ENCODE measurements at regions not wholly inside any gene's neighbourhood (a gene's known extent, or its start where the extent isn't known, plus 50 kb on each side); places are given as distances from the start of the nearest gene placed in this dataset.

GRCh38 chr6:105825210-105825609 lies 260.9 kb upstream of the PRDM1 start:
- Histone ChIP-seq H3K27me3 (ENCODE audit: control insufficient read depth in 3 of 3, insufficient read depth in 3 of 3, low read length in 2 of 3) (no peaks in the 10 kb centered on the region), H3K9me3 (ENCODE audit: control insufficient read depth in 4 of 4, insufficient read depth in 3 of 4, low read length in 3 of 4) (peaks cover 0 to 3% (median 1%) of the 10 kb centered on the region in 4 donors), H3K36me3 (ENCODE audit: control insufficient read depth in 4 of 4, insufficient read depth in 4 of 4, low read length in 4 of 4) (no peaks in the 10 kb centered on the region), H3K9ac (ENCODE audit: insufficient read depth in 1 of 2, low read length in 2 of 2) (no peak overlapping the region), H3K4me3 (no peak overlapping the region), H3K27ac (ENCODE audit: low read depth in 1 of 2, low read length in 1 of 2) (no peak overlapping the region), H3K4me1 (ENCODE audit: control insufficient read depth in 5 of 5, insufficient read depth in 5 of 5, low read length in 5 of 5) (peaks cover 0 to 4% (median 0%) of the 10 kb centered on the region in 5 donors)
- 70 to 83% methylated on average over 1 of the region's 1 CpG for WGBS, 2 donors
- TF ChIP-seq CTCF (IDR thresholded peaks at IDR 0.05; ENCODE audit: control extremely low read depth, extremely low read depth) = no peak
- DNase-seq (no peak), ATAC-seq (ENCODE audit: insufficient read depth, low FRiP score) (no peak)

- Histone ChIP-seq H3K27me3 (ENCODE audit: control insufficient read depth in 3 of 3, insufficient read depth in 3 of 3, low read length in 2 of 3) (no peaks in the 10 kb centered on the region), H3K36me3 (ENCODE audit: control insufficient read depth in 4 of 4, insufficient read depth in 4 of 4, low read length in 4 of 4) (no peaks in the 10 kb centered on the region), H3K4me1 (ENCODE audit: control insufficient read depth in 5 of 5, insufficient read depth in 5 of 5, low read length in 5 of 5) (peaks cover 0 to 4% (median 0%) of the 10 kb centered on the region in 5 donors), H3K9me3 (ENCODE audit: control insufficient read depth in 4 of 4, insufficient read depth in 3 of 4, low read length in 3 of 4) (peaks cover 0 to 3% (median 1%) of the 10 kb centered on the region in 4 donors), H3K9ac (ENCODE audit: insufficient read depth in 1 of 2, low read length in 2 of 2) (no peak overlapping the region), H3K4me3 (no peak overlapping the region), H3K27ac (ENCODE audit: low read depth in 1 of 2, low read length in 1 of 2) (no peak overlapping the region)
- WGBS, 2 donors = 37 to 79% methylated on average over 1 of the region's 1 CpG
- ATAC-seq (ENCODE audit: insufficient read depth, low FRiP score) = no peak
- DNase-seq = no peak
- no peak for TF ChIP-seq CTCF (IDR thresholded peaks at IDR 0.05; ENCODE audit: control extremely low read depth, extremely low read depth)
These were observed 261.4 kb upstream of the PRDM1 start for GRCh38 chr6:105824732-105825131.

- Histone ChIP-seq H3K4me3 (no peak overlapping the region), H3K4me1 (ENCODE audit: control insufficient read depth in 5 of 5, insufficient read depth in 5 of 5, low read length in 5 of 5) (peaks cover 0 to 4% (median 0%) of the 10 kb centered on the region in 5 donors), H3K36me3 (ENCODE audit: control insufficient read depth in 4 of 4, insufficient read depth in 4 of 4, low read length in 4 of 4) (no peaks in the 10 kb centered on the region), H3K27me3 (ENCODE audit: control insufficient read depth in 3 of 3, insufficient read depth in 3 of 3, low read length in 2 of 3) (peaks cover 0 to 3% (median 0%) of the 10 kb centered on the region in 3 donors), H3K27ac (ENCODE audit: low read depth in 1 of 2, low read length in 1 of 2) (no peak overlapping the region), H3K9me3 (ENCODE audit: control insufficient read depth in 4 of 4, insufficient read depth in 3 of 4, low read length in 3 of 4) (peaks cover 0 to 3% (median 1%) of the 10 kb centered on the region in 4 donors), H3K9ac (ENCODE audit: insufficient read depth in 1 of 2, low read length in 2 of 2) (no peak overlapping the region)
- no peak for DNase-seq
- WGBS, 2 donors = 89 to 96% methylated on average over 1 of the region's 1 CpG
- TF ChIP-seq CTCF (IDR thresholded peaks at IDR 0.05; ENCODE audit: control extremely low read depth, extremely low read depth) = no peak
- ATAC-seq (ENCODE audit: insufficient read depth, low FRiP score) = no peak
These were observed 264.4 kb upstream of the PRDM1 start for GRCh38 chr6:105821777-105822176.

GRCh38 chr6:105821027-105821426 lies 265.1 kb upstream of the PRDM1 start:
- DNase-seq = no peak

More at GRCh38 chr6:105821027-105821426, 265.1 kb upstream of the PRDM1 start:
- Histone ChIP-seq H3K27me3 (ENCODE audit: control insufficient read depth in 3 of 3, insufficient read depth in 3 of 3, low read length in 2 of 3) (peaks cover 0 to 11% (median 0%) of the 10 kb centered on the region in 3 donors), H3K9me3 (ENCODE audit: control insufficient read depth in 4 of 4, insufficient read depth in 3 of 4, low read length in 3 of 4) (peaks cover 0 to 3% (median 1%) of the 10 kb centered on the region in 4 donors), H3K4me1 (ENCODE audit: control insufficient read depth in 5 of 5, insufficient read depth in 5 of 5, low read length in 5 of 5) (peaks cover 0 to 4% (median 0%) of the 10 kb centered on the region in 5 donors), H3K9ac (ENCODE audit: insufficient read depth in 1 of 2, low read length in 2 of 2) (no peak overlapping the region), H3K36me3 (ENCODE audit: control insufficient read depth in 4 of 4, insufficient read depth in 4 of 4, low read length in 4 of 4) (no peaks in the 10 kb centered on the region), H3K4me3 (no peak overlapping the region), H3K27ac (ENCODE audit: low read depth in 1 of 2, low read length in 1 of 2) (no peak overlapping the region)
- TF ChIP-seq CTCF (IDR thresholded peaks at IDR 0.05; ENCODE audit: control extremely low read depth, extremely low read depth) = no peak
- ATAC-seq (ENCODE audit: insufficient read depth, low FRiP score) = no peak
- 84 to 93% methylated on average over 2 of the region's 2 CpGs for WGBS, 2 donors
